Peyer's patch (tissue), 4 donors: ENCODE measurements at regions not wholly inside any gene's neighbourhood (a gene's known extent, or its start where the extent isn't known, plus 50 kb on each side); places are given as distances from the start of the nearest gene placed in this dataset.

Source experiments
- DNase-seq, 3 donors: peaks; one replicate each; pipeline ENCODE4 v3.0.0-alpha.2; 2017 to 2019
- H3K27ac ChIP-seq, 4 donors: fragments of 200-600 bp; sonication (generic); one replicate each; pipeline ENCODE4 v1.5.1; 2016 to 2019
- H3K27me3 ChIP-seq, 2 donors: fragments of 200-600 bp; sonication (generic); one replicate each; pipeline ENCODE4 v1.5.1; 2019
- H3K36me3 ChIP-seq, 3 donors: fragments of 200-600 bp; sonication (generic); one replicate each; pipeline ENCODE4 v1.5.1; 2016 to 2019
- H3K4me1 ChIP-seq, 4 donors: fragments of 200-600 bp; sonication (generic); one replicate each; pipeline ENCODE4 v1.5.1; 2016 to 2019
- H3K4me3 ChIP-seq, 4 donors: fragments of 200-600 bp; sonication (generic); 1 replicate in 3 of 4; 2 replicates in 1 of 4; pipeline ENCODE4 v1.5.1; 2016 to 2019; ENCODE audit warnings: mild to moderate bottlenecking in 1 of 4
- H3K9me3 ChIP-seq, 4 donors: fragments of 200-600 bp; sonication (generic); one replicate each; pipeline ENCODE4 v1.5.1; 2016 to 2019; ENCODE audit warnings: mild to moderate bottlenecking in 1 of 4
- POLR2A ChIP-seq, 2 donors: fragments of 450-650 bp; IDR thresholded peaks; one replicate each; pipeline ENCODE4 v1.5.1; 2017; ENCODE audit warnings: antibody characterized with exemption in 2 of 2, mild to moderate bottlenecking in 2 of 2, moderate library complexity in 2 of 2
- TF ChIP-seq, protein P1 (sequence below), 6 experiments: fragments of 450-650 bp in 4 of 6; fragments of 200-600 bp in 2 of 6; sonication (generic) in 1 of 6; IDR thresholded peaks; one replicate each; pipeline ENCODE4 v1.5.1; 2017 to 2019; ENCODE audit warnings: antibody characterized with exemption in 6 of 6, mild to moderate bottlenecking in 3 of 6, moderate library complexity in 1 of 6

DNA sequence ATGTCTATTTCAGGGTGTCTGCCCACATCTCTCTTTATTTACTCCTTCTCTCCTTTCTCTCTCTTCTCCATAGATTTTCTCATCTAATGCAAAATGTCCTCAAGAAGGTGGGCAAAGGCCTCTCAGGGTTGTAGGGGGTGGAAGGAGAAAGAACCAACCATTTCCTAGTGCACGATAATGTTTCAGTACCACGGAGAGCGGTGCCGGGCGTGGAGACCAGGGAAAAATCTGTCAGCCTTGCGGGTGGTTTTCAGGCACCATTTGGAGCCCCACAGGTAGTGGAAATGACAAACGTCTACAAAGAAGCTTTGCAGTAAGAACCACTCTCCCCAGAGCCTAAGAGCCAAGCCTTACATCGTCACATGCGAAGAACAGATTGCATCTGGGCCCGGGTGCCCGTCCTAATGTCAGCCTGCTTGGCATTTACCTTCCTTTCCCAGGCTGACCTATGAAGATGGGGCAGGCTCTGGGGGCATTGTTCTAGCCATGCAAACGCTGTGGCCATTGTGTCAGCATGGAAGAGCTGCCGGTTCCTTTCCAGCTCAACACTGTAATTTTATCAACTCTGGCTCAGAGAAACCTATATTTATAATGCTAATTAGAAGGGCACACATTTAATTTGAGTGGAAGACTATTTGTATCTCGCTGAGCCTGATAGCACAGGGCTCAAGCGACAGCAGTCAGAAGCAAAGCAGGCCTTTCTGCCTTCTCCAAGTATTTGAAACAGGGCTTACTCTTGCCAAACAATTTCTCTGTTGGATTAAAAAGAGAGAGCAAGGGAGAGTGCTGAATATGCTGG is 430.1 kb upstream of the WWC1 start:
- DNase-seq, result no peak
- no peak for TF ChIP-seq POLR2A (IDR thresholded peaks at IDR 0.05)
- TF ChIP-seq, protein P1, sequence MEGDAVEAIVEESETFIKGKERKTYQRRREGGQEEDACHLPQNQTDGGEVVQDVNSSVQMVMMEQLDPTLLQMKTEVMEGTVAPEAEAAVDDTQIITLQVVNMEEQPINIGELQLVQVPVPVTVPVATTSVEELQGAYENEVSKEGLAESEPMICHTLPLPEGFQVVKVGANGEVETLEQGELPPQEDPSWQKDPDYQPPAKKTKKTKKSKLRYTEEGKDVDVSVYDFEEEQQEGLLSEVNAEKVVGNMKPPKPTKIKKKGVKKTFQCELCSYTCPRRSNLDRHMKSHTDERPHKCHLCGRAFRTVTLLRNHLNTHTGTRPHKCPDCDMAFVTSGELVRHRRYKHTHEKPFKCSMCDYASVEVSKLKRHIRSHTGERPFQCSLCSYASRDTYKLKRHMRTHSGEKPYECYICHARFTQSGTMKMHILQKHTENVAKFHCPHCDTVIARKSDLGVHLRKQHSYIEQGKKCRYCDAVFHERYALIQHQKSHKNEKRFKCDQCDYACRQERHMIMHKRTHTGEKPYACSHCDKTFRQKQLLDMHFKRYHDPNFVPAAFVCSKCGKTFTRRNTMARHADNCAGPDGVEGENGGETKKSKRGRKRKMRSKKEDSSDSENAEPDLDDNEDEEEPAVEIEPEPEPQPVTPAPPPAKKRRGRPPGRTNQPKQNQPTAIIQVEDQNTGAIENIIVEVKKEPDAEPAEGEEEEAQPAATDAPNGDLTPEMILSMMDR (IDR thresholded peaks at IDR 0.05), result no peak
- no peaks in the 10 kb centered on the region for H3K4me1 ChIP-seq
- H3K36me3 ChIP-seq, result no peaks in the 10 kb centered on the region
- no peaks in the 10 kb centered on the region for H3K27me3 ChIP-seq
- no peak overlapping the region for H3K4me3 ChIP-seq
- no peaks in the 10 kb centered on the region for H3K9me3 ChIP-seq
- H3K27ac ChIP-seq, result no peak overlapping the region

DNA sequence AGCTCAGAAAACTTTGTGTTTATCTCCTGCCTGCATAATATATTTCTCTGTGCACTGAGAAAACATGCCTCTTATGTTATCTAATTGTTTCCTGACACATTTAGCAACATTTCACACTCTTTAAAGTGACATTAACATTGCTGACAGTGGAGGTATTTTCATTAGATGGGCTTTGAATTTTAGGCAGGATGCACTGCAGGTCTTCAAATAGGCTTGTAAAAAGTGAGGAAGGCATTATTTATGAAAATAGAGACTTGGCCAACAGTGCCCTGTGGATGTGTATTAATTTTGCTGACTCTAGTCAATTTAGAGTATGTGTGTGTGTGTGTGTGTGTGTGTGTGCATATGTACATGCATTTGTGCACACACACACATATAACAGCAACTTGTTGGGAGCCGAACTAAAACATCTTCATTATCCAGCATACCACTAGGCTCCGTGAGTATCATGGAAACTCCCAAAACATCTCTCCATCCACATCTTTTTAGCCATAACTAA is 429.5 kb upstream of the WWC1 start:
- H3K36me3 ChIP-seq, result no peaks in the 10 kb centered on the region
- H3K4me3 ChIP-seq, result no peak overlapping the region
- H3K4me1 ChIP-seq, result no peaks in the 10 kb centered on the region
- DNase-seq, result no peak
- H3K9me3 ChIP-seq, result no peaks in the 10 kb centered on the region
- no peaks in the 10 kb centered on the region for H3K27me3 ChIP-seq
- TF ChIP-seq, protein P1 (IDR thresholded peaks at IDR 0.05), result no peak
- no peak for TF ChIP-seq POLR2A (IDR thresholded peaks at IDR 0.05)
- H3K27ac ChIP-seq, result no peak overlapping the region

DNA sequence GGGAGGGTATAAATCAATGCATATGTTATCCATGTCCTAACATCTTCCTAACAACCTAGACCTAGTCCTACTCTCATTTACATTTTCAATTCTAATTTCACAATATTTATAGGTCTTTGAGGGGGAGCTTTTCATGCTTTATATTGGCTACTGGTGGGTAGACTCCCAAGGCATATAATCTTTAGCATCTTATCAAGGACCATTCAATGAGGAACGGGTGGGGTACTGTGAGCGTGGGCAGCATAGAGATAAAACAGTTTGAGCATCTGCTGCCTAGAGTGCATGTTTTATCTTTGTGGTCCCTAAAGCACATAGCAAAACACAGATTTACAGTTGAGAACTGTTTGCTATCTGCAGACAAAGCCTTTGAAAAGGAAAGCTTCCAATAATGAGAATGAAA is 427.6 kb upstream of the WWC1 start:
- Histone ChIP-seq H3K36me3 (no peaks in the 10 kb centered on the region), H3K27me3 (no peaks in the 10 kb centered on the region), H3K9me3 (no peaks in the 10 kb centered on the region), H3K27ac (no peak overlapping the region), H3K4me3 (no peak overlapping the region), H3K4me1 (no peaks in the 10 kb centered on the region)
- no peak for TF ChIP-seq POLR2A (IDR thresholded peaks at IDR 0.05)
- TF ChIP-seq, protein P1 (IDR thresholded peaks at IDR 0.05), result no peak
- DNase-seq, result no peak

DNA sequence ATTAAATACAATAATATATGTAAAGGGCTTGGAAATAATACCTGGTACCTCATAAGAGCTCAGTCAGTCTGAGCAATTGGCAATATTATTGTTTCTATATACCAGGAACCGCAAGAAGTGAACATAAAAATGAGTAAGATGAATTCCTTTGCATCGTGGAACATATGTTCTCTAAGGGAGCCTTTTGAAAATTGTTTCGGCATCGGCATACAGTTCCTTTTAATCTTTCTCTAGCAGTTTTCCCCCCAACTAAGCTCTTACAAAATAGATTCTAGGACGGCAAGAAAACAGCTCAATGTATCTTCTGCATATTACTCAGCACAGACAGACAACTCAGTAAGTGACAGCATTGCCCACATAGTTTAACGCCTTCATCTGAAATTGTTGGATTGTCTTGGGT is 426.6 kb upstream of the WWC1 start:
- no peaks in the 10 kb centered on the region for H3K36me3 ChIP-seq
- no peak for DNase-seq
- H3K27ac ChIP-seq, result no peak overlapping the region
- no peaks in the 10 kb centered on the region for H3K9me3 ChIP-seq
- H3K4me3 ChIP-seq, result no peak overlapping the region
- H3K4me1 ChIP-seq, result no peaks in the 10 kb centered on the region
- H3K27me3 ChIP-seq, result no peaks in the 10 kb centered on the region
- no peak for TF ChIP-seq POLR2A (IDR thresholded peaks at IDR 0.05)
- TF ChIP-seq, protein P1 (IDR thresholded peaks at IDR 0.05), result no peak

DNA sequence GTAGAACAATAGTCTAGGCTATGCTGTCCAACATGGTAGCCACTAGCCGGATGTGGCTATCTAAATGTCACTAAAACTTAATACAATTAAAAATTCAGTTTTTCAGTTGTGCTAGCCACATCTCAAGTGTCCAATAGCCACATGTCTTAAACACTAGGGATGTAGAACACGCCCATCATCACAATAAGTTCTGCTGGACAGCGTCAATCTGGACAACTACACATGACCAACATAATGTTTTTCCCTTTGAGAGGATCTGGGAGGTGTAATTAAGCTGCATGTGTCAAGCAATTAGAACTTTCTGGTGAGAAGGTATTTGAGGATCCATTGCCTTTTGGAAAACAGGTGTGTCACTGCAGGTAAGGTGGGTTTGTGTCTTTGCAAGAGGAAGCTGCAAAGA is 424.6 kb upstream of the WWC1 start:
- TF ChIP-seq POLR2A (IDR thresholded peaks at IDR 0.05), result no peak
- TF ChIP-seq, protein P1 (IDR thresholded peaks at IDR 0.05), result no peak
- no peak for DNase-seq
- no peak overlapping the region for H3K27ac ChIP-seq

More for the DNA sequence above, 424.6 kb upstream of the WWC1 start:
- no peaks in the 10 kb centered on the region for H3K27me3 ChIP-seq
- H3K36me3 ChIP-seq, result no peaks in the 10 kb centered on the region
- no peak overlapping the region for H3K4me3 ChIP-seq
- no peaks in the 10 kb centered on the region for H3K9me3 ChIP-seq
- H3K4me1 ChIP-seq, result no peaks in the 10 kb centered on the region
